SK-N-SH (cell line): ENCODE measurements at regions not wholly inside any gene's neighbourhood (a gene's known extent, or its start where the extent isn't known, plus 50 kb on each side); places are given as distances from the start of the nearest gene placed in this dataset.

Experiments
- CTCF ChIA-PET: fragments of 300-600, 350-600 bp; formaldehyde crosslinking; extraction: SDS; loops from one replicate; lab custom pipeline; 2021; lab: Yijun Ruan, JAX
- POLR2A ChIA-PET: fragments of 350-600 bp; sonication (Branson Sonifier 250); formaldehyde crosslinking; extraction: SDS; loops from one replicate; lab custom pipeline; 2020; ENCODE audit warnings: antibody characterized with exemption, inconsistent platforms; lab: Yijun Ruan, JAX
- DNase-seq: peaks from one replicate; pipeline ENCODE4 v3.0.0; 2012
- H2AFZ ChIP-seq: fragments of 200-600 bp; sonication (generic); 2 replicates; pipeline ENCODE4 v1.8.1; 2016; ENCODE audit warnings: antibody characterized with exemption, mild to moderate bottlenecking, low read depth
- H3F3A ChIP-seq: fragments of 200-600 bp; sonication (generic); replicated peaks from 2 replicates; pipeline ENCODE3; 2016; ENCODE audit warnings: antibody characterized with exemption, mild to moderate bottlenecking; ENCODE audit not compliant: insufficient read depth
- H3K27ac ChIP-seq, 2 experiments: fragments of 200-500 bp in 1 of 2; fragments of 200-600 bp in 1 of 2; sonication (Bioruptor generic) in 1 of 2; sonication (generic), shearing (Covaris generic) in 1 of 2; 2 replicates each; pipeline versions ENCODE4 v1.5.1 to v1.6.1; 2014 to 2016; ENCODE audit warnings: low read depth in 2 of 2, inconsistent platforms in 1 of 2, low read length in 1 of 2, mild to moderate bottlenecking in 1 of 2, mixed read lengths in 1 of 2
- H3K27me3 ChIP-seq: fragments of 200-600 bp; sonication (generic), shearing (Covaris generic); 2 replicates; pipeline ENCODE4 v1.6.1; 2016; ENCODE audit warnings: mixed run types; ENCODE audit not compliant: insufficient read depth
- H3K36me3 ChIP-seq, 2 experiments: fragments of 200-500 bp in 1 of 2; fragments of 200-600 bp in 1 of 2; sonication (Bioruptor generic) in 1 of 2; sonication (generic) in 1 of 2; replicated peaks in 1 of 2; 2 replicates each; pipeline versions ENCODE3 to v1.5.1; 2014 to 2016; ENCODE audit warnings: low read length in 1 of 2, mild to moderate bottlenecking in 1 of 2; ENCODE audit not compliant: insufficient read depth in 2 of 2, control insufficient read depth in 1 of 2
- H3K4me1 ChIP-seq, 2 experiments: fragments of 200-500 bp in 1 of 2; fragments of 200-600 bp in 1 of 2; sonication (Bioruptor generic) in 1 of 2; sonication (generic), shearing (Covaris generic) in 1 of 2; 2 replicates each; pipeline versions ENCODE4 v1.5.1 to v1.6.1; 2014 to 2016; ENCODE audit warnings: low read depth in 1 of 2, low read length in 1 of 2, mixed run types in 1 of 2; ENCODE audit not compliant: insufficient read depth in 2 of 2, control insufficient read depth in 1 of 2
- H3K4me2 ChIP-seq: fragments of 200-600 bp; sonication (generic), shearing (Covaris generic); 2 replicates; pipeline ENCODE4 v1.6.1; 2017; ENCODE audit warnings: mixed run types
- H3K4me3 ChIP-seq, 2 experiments: fragments of 200-500 bp in 1 of 2; fragments of 200-600 bp in 1 of 2; sonication (Bioruptor generic) in 1 of 2; sonication (generic), shearing (Covaris generic) in 1 of 2; 2 replicates each; pipeline versions ENCODE4 v1.5.1 to v1.8.1; 2014 to 2016; ENCODE audit warnings: low read depth in 2 of 2, inconsistent platforms in 1 of 2, low read length in 1 of 2, mild to moderate bottlenecking in 1 of 2, mixed read lengths in 1 of 2, moderate library complexity in 1 of 2
- H3K79me2 ChIP-seq: fragments of 200-600 bp; sonication (generic); 2 replicates; pipeline ENCODE4 v1.8.1; 2017; ENCODE audit warnings: mild to moderate bottlenecking; ENCODE audit not compliant: insufficient read depth
- H3K9ac ChIP-seq: fragments of 200-600 bp; sonication (generic); 2 replicates; pipeline ENCODE4 v1.6.1; 2017; ENCODE audit warnings: mixed run types
- H3K9me2 ChIP-seq: fragments of 200-600 bp; sonication (generic); 2 replicates; pipeline ENCODE4 v1.6.1; 2017; ENCODE audit warnings: mixed run types
- H3K9me3 ChIP-seq: fragments of 200-600 bp; sonication (generic); 2 replicates; pipeline ENCODE4 v1.6.1; 2017; ENCODE audit warnings: mixed run types, mild to moderate bottlenecking, moderate library complexity
- H4K20me1 ChIP-seq: fragments of 200-600 bp; sonication (generic); 2 replicates; pipeline ENCODE4 v1.6.1; 2017; ENCODE audit warnings: mild to moderate bottlenecking, mixed run types; ENCODE audit not compliant: insufficient read depth
- ELF1 ChIP-seq: IDR thresholded peaks from 2 replicates; pipeline ENCODE4 v1.4.0; 2012
- EP300 ChIP-seq, 2 experiments: IDR thresholded peaks; 2 replicates each; pipeline versions ENCODE4 v1.4.0 to v1.6.1; 2012; ENCODE audit warnings: borderline replicate concordance in 1 of 2, low read depth in 1 of 2, low read length in 1 of 2
- GATA2 ChIP-seq: sonication (generic); formaldehyde crosslinking; IDR thresholded peaks from 2 replicates; pipeline ENCODE4 v1.5.0; 2020; ENCODE audit warnings: mild to moderate bottlenecking, missing genetic modification reagents
- MEF2A ChIP-seq: IDR thresholded peaks from 2 replicates; pipeline ENCODE4 v1.4.0; 2012; ENCODE audit warnings: low read depth, borderline replicate concordance
- WGBS: methylation state at CpG from one replicate; pipeline ENCODE4 v1.1.6; 2017; ENCODE audit warnings: low lambda C conversion rate; 5-methylcytosine and 5-hydroxymethylcytosine counted together
- TF ChIP-seq, protein P1 (sequence below): fragments of 150-350 bp; IDR thresholded peaks from 2 replicates; pipeline ENCODE4 v1.6.1; 2016; ENCODE audit warnings: mild to moderate bottlenecking, low read depth, low read length
- TF ChIP-seq, protein P2 (sequence below): IDR thresholded peaks from 2 replicates; pipeline ENCODE4 v1.6.1; 2012; ENCODE audit warnings: mild to moderate bottlenecking, low read depth, low read length, moderate library complexity
- TF ChIP-seq, protein P3 (sequence below): fragments of 150-350 bp; IDR thresholded peaks from 2 replicates; pipeline ENCODE4 v1.6.1; 2017; ENCODE audit warnings: antibody characterized with exemption, low read length, low read depth, borderline replicate concordance

GRCh38 chr13:33544308-33544707 lies 258.8 kb upstream of the STARD13 start:
- no peak for DNase-seq
- no peaks in the 10 kb centered on the region for H3K36me3 ChIP-seq
- H3K4me3 ChIP-seq: no peak overlapping the region
- H3F3A ChIP-seq: peaks cover 29% of the 10 kb centered on the region
- 70% methylated on average over 3 of the region's 3 CpGs for WGBS
- TF ChIP-seq, protein P1, sequence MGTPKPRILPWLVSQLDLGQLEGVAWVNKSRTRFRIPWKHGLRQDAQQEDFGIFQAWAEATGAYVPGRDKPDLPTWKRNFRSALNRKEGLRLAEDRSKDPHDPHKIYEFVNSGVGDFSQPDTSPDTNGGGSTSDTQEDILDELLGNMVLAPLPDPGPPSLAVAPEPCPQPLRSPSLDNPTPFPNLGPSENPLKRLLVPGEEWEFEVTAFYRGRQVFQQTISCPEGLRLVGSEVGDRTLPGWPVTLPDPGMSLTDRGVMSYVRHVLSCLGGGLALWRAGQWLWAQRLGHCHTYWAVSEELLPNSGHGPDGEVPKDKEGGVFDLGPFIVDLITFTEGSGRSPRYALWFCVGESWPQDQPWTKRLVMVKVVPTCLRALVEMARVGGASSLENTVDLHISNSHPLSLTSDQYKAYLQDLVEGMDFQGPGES: no peak
- peak in 1 of 2 experiments; percentile 26; a peak in 1 of 4 replicates for TF ChIP-seq EP300 (IDR thresholded peaks at IDR 0.05; ENCODE audit: borderline replicate concordance in 1 of 2, low read depth in 1 of 2, low read length in 1 of 2)
- TF ChIP-seq, all 33 proteins: peak for 1
- H3K9me3 ChIP-seq: no peaks in the 10 kb centered on the region
- H3K27ac ChIP-seq: peak overlapping the region; percentile 100
- peak overlapping the region; percentile 72; the same call in 1 of the 2 replicates for H3K4me2 ChIP-seq
- peak overlapping the region; percentile 38; the same call in 1 of the 2 replicates for H2AFZ ChIP-seq
- H3K9ac ChIP-seq: 0 out of 2 replicates have a peak overlapping the region, but pooled peaks have one; percentile 87
- H3K4me1 ChIP-seq: peaks cover 19 to 25% of the 10 kb centered on the region in 2 experiments; a peak in 3 of 4 replicates
- H3K9me2 ChIP-seq: no peaks in the 10 kb centered on the region
- POLR2A ChIA-PET: no interaction called here
- no peaks in the 10 kb centered on the region for H3K27me3 ChIP-seq
- no peaks in the 10 kb centered on the region for H4K20me1 ChIP-seq
- CTCF ChIA-PET: interaction anchor here (1.0 to 3.0 kb wide), 7 partner anchors 49 to 1620 kb away, joined by 3 to 28 read pairs (median 10); partner anchors contain the start of genes PDS5B and STARD13
- H3K79me2 ChIP-seq: no peaks in the 10 kb centered on the region

- H3K9me2 ChIP-seq: no peaks in the 10 kb centered on the region
- H3F3A ChIP-seq: peaks cover 27% of the 10 kb centered on the region
- no peak overlapping the region for H3K27ac ChIP-seq
- H3K4me1 ChIP-seq: peaks cover 19 to 25% of the 10 kb centered on the region in 2 experiments; a peak in 3 of 4 replicates
- 79% methylated on average over 3 of the region's 3 CpGs for WGBS
- H3K4me2 ChIP-seq: no peak overlapping the region
- ChIA-PET CTCF (interaction anchor here (3.0 kb wide), 1 partner anchor 178 kb away, joined by 21 read pairs; no protein-coding TSS in a partner anchor), POLR2A (no interaction called here)
- no peaks in the 10 kb centered on the region for H3K27me3 ChIP-seq
- no peak overlapping the region for H3K9ac ChIP-seq
- H3K36me3 ChIP-seq: no peaks in the 10 kb centered on the region
- H4K20me1 ChIP-seq: no peaks in the 10 kb centered on the region
- no peaks in the 10 kb centered on the region for H3K79me2 ChIP-seq
- TF ChIP-seq ELF1: no peak
- no peak for TF ChIP-seq GATA2 (CRISPR knock-in tag)
- TF ChIP-seq MEF2A: no peak
- TF ChIP-seq, protein P2, sequence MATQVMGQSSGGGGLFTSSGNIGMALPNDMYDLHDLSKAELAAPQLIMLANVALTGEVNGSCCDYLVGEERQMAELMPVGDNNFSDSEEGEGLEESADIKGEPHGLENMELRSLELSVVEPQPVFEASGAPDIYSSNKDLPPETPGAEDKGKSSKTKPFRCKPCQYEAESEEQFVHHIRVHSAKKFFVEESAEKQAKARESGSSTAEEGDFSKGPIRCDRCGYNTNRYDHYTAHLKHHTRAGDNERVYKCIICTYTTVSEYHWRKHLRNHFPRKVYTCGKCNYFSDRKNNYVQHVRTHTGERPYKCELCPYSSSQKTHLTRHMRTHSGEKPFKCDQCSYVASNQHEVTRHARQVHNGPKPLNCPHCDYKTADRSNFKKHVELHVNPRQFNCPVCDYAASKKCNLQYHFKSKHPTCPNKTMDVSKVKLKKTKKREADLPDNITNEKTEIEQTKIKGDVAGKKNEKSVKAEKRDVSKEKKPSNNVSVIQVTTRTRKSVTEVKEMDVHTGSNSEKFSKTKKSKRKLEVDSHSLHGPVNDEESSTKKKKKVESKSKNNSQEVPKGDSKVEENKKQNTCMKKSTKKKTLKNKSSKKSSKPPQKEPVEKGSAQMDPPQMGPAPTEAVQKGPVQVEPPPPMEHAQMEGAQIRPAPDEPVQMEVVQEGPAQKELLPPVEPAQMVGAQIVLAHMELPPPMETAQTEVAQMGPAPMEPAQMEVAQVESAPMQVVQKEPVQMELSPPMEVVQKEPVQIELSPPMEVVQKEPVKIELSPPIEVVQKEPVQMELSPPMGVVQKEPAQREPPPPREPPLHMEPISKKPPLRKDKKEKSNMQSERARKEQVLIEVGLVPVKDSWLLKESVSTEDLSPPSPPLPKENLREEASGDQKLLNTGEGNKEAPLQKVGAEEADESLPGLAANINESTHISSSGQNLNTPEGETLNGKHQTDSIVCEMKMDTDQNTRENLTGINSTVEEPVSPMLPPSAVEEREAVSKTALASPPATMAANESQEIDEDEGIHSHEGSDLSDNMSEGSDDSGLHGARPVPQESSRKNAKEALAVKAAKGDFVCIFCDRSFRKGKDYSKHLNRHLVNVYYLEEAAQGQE: no peak
- TF ChIP-seq, protein P3, sequence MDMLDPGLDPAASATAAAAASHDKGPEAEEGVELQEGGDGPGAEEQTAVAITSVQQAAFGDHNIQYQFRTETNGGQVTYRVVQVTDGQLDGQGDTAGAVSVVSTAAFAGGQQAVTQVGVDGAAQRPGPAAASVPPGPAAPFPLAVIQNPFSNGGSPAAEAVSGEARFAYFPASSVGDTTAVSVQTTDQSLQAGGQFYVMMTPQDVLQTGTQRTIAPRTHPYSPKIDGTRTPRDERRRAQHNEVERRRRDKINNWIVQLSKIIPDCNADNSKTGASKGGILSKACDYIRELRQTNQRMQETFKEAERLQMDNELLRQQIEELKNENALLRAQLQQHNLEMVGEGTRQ: no peak
- DNase-seq: no peak
- no peaks in the 10 kb centered on the region for H3K9me3 ChIP-seq
- no peak overlapping the region for H3K4me3 ChIP-seq
- H2AFZ ChIP-seq: no peak overlapping the region
These were observed 259.9 kb upstream of the STARD13 start for GRCh38 chr13:33545492-33545891.
